Stimulated activated CD8-positive, alpha-beta memory T cell treated with anti-CD3 and anti-CD28 coated beads, Interleukin-4, amount 100 ng/mL, for 48 hours (primary cell): ENCODE measurements at regions not wholly inside any gene's neighbourhood (a gene's known extent, or its start where the extent isn't known, plus 50 kb on each side); places are given as distances from the start of the nearest gene placed in this dataset.

Experiments used
- DNase-seq: peaks from one replicate; pipeline ENCODE4 v3.0.0-alpha.2; 2020

DNA sequence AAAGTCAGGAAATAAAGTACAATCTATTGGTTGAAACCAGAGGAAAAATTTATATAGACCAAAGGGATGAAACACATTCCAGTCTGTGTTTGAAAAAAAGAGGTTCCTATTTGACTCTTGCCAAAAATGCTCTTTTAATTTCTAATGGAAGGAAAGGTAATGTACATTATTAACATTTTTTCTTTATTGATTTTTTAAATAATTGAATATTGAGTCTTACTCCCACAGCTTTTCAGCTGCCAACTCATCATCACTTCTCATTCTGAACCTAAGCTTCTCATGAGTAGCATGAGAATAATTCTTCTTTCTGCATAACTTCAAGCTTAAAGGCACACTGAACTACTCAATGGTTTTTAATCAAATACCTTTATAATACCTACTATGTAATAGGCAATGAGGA lies 49.8 kb upstream of the FHIP2A start:
- DNase-seq = no peak
